ENCODE measurements at regions not wholly inside any gene's neighbourhood (a gene's known extent, or its start where the extent isn't known, plus 50 kb on each side); places are given as distances from the start of the nearest gene placed in this dataset.
"Not testable (repeated sequence)": the region's sequence is repeated elsewhere in the genome, so short reads cannot be mapped to it uniquely, and the experiment has no call there.

DNA sequence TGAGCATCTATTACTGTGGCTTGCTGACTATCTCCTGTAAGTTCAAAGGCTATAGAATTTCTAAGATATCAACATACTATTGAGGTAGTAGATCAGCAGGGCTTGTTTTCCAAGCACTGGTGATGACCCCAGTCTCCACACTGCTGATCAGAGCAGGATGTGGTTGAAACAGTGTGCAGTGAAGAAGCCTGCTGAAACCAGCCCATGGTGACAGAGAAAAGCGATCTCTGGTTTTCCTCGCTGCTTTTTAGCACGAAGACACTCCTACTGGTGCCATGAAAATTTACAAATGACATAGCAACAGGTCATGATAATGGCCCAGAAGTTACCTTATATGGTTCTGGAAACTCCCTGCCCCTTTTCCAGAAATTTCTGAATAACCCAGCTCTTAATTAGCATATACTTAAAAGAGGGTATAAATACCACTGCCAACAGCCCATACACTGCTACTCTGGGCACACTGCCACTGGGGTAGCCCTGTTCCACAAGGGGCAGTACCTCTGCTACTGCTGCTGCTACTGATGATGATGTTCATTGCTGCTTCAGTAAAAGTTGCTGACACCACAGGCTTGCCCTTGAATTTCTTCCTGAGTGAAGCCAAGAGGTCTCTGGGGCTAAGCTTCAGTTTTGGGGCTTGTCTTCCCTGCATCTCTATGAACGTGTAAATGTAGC is 1689.5 kb upstream of the PCDH10 start:
- DNase-seq (ENCODE audit: low read depth) = no peak

DNA sequence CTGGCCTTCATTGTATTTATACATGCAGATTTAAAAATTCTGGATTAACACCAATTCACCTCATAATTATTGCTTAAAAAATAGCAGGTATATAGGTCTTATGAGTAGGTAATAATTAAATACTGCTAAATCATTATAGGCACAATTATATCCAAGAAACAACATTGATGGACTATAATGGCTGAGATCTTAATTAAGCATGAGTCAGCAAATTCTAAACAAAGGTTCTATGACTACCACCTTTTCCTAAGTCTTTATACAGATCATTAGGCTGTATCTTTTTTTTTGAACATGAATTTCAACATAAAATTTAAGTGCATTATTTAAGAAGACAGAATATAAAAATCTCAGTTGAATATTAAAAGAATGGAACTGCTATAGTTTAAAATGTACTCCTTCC is 1678.7 kb upstream of the PCDH10 start:
- DNase-seq (ENCODE audit: low read depth) = no peak

DNA sequence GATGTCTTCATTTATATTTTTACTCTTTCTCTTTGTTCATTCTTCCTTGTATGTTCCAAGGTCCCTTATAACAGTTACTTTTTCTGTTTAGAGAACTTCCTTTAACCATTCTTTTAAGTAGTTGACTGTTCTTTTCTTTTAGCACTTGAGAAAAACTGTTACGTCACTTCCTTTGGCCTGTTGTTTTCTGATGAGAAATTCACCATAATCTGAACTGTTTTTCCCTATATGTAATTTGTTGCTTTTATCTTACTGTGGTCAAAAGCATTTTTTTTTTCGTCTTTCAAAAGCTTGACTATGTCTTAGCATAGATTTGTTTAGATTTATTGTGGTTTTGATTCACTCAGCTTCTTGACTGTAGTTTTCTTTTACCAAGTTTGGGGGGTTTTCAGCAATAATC is 1660.3 kb upstream of the PCDH10 start:
- DNase-seq (ENCODE audit: low read depth) = no peak

DNA sequence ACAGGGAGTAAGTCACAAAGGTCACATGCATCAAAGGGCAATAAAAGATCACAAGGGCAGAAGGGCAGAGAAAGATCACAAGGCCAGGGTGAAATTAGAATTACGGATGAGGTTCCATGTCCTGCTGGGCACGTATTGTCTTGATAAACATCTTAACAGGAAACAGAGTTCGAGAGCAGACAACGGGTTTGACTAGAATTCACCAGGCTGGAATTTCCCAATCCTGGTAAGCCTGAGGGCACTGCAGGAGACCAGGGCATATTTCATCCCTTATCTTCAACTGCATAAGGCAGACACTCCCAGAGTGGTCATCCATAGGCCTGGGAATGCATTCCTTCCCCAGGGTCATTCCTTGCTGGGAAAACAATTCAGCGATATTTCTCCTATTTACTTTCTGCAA is 1652.9 kb upstream of the PCDH10 start:
- DNase-seq (ENCODE audit: low read depth) = not testable (repeated sequence)

DNA sequence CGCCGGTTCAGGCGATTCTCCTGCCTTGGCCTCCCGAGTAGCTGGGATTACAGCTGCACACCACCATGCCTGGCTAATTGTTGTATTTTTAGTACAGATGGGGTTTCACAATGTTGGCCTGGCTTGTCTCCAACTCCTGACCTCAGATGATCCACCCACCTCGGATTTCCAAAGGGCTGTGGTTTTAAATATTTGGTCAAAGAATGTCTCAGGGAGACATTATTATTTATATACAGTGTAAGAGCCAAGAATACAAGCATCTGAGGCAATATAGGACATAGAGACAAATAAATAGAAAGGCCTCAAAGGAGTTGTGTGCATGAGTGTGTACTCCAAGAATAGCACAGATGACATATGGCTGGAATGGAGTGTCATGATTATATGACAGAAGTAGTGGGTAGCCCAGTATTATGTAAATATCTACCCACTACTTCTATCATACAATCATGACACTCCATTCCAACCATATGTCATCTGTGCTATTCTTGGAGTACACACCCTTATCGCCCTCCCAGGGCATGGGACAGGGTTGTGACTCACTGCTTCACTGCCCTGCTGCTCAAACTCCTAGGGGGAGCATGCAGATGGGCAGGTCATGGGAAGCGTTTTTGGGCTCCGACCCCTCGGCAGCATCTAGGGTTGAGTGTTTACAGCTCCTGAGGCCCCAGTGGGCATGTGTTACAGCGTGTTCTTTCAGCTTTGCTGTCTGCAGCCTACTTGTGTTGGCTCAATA is 1649.8 kb upstream of the PCDH10 start:
- no peak for DNase-seq (ENCODE audit: low read depth)

DNA sequence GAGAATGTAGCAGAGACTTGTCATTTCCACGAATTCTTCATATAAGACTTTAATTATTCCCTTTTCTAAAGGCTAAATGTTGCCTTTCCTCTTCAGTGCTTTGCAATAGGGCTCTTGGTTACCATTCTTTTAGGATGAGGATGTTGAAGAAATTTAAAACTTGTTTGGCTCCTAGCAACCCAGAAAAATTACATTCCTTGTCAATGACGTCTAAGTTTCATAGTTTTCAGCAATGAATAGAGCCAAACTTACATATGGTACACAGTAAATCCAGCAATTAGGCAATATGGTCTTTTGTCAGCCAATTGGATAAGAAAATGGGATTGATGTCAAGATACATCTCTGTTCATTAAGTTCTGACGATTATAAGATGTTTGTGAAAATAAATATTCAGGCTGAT is 1639.6 kb upstream of the PCDH10 start:
- no peak for DNase-seq (ENCODE audit: low read depth)

DNA sequence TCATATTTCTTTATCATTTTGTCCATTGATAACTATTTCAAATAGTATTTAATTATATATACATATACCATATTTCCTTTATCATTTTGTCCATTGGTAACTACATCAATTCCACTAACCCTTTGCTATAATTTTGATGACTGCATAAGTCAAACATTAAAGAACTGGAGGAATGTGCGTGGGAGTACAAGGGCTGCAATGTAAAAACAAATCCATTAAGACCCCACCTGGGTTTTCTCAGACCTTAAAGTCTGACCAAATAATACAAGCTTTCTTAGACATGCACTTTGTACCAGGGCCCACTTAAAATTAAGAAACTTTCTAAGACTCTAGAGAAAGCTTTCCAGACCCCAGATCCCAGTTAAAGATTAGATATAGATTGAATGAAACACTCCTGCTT is 1622.4 kb upstream of the PCDH10 start:
- no peak for DNase-seq (ENCODE audit: low read depth)

DNA sequence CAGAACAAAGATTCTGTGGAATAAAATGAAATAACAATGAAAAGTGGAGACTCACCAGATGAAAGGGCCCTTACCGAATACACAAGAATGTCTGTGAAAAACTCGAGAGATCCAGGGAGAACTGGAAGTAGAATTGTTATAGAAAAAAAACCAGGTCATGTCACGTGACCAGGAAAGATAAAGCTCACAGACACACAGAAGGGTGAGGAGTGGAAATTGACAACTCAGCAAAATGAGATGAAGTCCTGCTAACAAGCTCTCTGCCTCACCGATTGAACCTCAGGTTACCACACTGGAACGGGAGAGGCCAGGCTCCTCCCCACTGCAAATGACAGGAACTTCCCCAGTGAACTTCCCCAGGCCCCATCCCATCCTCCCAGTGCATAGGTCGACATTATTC is 1618.0 kb upstream of the PCDH10 start:
- no peak for DNase-seq (ENCODE audit: low read depth)

DNA sequence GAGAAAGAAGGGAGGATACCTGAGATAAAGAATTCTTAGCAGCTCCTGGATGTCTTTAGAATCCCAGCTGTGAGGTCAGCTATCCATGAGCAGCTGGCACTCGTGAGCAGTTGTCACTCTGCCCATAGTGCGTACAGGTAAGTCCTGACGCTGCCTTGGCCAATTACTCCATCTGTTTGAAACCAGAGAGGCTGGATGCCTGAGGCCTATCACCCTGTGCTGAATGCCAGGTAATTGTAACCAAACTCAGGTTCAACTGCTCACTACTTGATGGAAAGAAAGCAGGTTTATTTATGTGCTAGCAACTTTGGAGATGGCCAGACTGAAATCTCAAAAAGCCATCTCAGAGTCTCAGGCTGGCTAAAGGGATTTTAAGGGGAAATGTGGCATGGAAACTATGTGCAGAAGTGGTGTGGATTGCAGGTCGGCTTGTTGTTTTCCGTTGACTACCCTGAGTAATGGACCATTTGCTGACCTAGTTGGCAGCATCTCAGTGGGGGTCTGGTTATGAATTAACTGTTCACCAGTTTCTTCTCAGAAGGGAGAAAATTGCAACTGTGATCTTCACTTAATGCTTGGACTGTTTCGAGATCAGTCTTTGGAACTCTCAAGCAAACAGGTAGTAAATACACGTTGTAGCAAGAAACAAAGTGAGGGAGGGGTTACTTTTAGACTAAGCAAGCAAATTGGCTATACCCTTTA is 1614.0 kb upstream of the PCDH10 start:
- no peak for DNase-seq (ENCODE audit: low read depth)

DNA sequence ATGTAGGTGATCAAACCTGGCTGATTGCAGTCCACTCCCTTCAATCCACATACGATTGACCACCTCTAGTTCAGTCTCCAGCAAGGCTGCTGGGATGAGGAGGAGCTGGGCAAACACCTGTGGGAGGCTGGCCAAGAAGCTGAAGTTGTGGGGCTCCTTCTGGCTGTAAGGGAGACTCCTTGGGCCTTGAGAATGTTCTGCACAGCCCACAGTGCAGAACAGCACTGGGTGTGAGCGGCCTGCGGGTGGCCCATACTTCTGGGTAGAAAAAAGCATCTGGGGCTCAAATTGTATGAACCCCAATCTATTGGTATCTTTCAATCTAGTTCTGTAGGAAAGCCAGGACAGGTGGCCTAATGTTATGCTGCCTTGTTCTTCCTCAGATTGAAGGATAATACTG is 1608.8 kb upstream of the PCDH10 start:
- DNase-seq (ENCODE audit: low read depth) = no peak

DNA sequence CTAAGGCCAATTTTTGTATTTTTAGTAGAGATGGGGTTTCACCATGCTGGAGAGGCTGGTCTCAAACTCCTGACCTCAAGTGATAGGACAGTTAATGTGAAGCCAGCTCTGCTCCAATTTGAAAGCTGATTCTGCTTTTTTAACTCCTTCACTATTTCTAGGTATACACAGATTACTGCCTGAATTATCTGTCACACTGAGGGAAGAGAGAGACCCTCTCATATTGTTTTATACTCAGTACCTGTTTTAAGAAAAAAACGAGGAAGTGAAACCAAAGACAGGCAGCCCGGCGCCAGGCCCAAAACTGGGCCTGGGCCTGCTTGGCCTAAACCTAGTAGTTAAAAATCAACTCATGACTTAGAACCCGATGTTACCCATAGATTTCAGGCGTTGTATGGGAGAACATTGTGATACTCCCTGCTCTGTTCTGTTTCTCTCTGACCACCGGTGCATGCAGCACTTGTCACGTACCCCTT is 1601.5 kb upstream of the PCDH10 start:
- DNase-seq (ENCODE audit: low read depth) = no peak

DNA sequence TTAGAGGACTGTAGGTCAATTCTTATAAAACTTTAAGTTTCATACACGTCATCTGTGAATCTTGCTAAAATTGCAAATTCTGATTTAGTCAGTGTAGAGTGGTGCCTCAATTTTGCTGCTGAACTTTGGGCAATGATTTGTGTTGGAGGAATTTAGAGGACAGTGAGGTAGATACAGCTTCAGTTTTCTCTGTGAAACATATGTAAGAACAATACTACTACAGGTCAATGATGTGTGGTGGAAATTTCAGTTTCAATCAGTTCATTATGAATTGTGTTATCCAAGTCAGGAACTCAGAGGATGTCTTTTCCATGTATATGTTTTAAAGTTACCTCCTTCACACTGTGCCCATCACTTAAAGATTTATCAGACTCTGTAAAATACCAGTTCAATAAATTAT is 1597.8 kb upstream of the PCDH10 start:
- DNase-seq (ENCODE audit: low read depth) = no peak

DNA sequence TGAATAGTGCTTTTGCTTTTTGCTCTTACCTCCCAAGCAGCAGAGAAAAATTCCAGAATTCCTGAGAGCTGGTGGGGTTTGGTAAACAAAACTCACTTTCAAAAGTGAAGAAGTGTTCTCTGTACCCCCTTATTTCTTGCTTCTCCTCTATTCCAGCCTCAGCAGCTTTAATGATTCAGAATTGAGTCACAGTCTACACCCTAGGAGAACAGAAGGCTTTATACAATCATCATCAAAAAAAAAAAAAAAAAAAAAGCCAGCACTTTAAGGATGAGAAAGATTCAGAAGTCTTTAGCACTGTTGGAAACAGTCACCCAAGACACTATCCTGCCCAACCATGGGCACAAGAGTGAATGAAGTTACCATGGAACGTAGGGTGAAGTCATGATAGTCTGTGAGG is 1583.1 kb upstream of the PCDH10 start:
- no peak for DNase-seq (ENCODE audit: low read depth)

DNA sequence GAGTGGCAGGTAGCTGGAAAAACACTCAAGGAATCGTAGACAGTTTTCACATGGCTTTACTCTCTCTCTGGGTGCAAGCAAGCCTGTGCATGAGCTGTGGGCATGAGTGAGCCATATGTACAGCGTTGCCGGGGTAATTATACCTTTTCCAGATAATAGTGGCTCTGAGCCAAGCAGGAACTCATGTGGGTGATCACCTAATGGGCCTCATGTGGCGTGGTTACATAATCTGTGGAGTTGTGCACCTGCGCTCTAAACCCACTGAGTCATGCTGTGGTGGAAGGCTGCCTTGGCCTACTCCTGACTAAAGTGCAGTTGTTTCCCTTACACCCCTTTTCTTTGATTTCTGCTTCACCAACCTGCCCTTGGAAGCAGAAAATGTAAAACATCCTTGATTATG is 1564.5 kb upstream of the PCDH10 start:
- no peak for DNase-seq (ENCODE audit: low read depth)

DNA sequence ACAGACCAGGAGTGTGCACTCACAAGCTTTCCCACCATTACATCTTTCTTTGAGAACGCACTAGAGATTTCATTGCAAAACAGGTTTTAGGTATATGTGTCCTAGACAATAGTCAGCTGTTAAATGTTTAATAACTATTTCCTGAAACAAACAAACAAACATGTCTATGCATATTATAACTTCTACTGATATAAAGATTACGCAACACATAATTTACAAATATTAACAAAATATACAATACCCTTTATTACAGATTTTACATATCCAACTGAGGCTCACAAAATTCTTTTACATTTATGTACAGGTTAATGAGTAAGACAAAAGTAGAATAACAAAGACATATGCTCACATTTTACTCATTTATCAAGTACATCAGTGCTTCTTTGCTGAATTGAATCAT is 1554.0 kb upstream of the PCDH10 start:
- DNase-seq (ENCODE audit: low read depth) = no peak

DNA sequence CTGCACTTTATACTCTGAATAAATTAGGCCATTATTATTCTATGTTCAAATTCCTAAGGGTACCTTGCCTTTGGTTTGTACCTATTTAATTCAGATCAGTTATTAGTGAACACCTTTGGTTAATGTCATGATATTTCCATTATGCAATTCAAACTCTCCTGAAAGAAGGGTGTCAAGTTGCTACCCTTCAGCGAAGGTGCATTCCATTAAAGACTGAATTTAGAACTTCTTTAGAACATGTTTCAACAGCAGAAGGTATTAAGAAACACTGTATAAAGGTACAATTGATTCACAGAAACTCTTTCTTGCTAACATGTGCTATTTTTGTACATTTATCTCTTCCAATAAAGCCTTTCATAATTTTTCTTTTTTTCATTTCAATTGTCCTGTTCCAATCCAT is 1545.4 kb upstream of the PCDH10 start:
- no peak for DNase-seq (ENCODE audit: low read depth)

DNA sequence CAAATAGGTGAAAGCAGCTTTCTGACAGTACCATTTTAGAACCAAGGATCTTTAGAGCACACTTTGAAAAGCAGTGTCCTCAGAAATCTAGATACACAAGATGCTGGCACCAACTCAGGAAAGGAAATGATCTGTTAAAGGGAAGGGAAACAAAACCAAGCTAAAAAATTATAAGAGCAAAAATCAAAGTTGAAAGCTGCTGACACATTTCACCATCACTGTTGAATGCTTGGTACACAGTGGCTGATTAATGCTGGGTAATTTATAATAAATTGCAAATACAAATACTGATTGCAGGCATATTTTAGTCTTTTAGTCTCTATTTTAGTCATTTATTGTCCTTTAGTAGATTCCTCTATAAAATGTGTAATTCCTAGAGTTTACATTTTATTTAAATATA is 1540.1 kb upstream of the PCDH10 start:
- DNase-seq (ENCODE audit: low read depth) = no peak

DNA sequence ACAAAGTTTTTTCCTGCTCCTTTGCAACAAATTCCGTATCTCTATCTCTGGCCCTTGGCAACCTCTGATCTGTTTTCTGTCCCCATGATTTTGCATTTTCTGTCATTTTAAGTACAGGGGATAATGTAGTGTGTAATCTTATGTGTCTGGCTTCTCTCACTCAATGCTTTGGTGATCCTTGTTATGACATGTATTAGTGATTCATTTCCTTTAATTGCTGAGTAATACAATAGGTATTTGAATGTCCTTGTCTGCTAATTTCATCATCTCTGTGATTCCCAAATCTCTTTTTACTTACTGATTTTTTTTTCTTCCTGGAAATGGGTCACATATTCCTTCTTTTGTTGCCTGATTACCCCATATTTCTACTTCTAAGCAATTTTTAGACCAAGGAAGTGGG is 1538.6 kb upstream of the PCDH10 start:
- DNase-seq (ENCODE audit: low read depth) = not testable (repeated sequence)

DNA sequence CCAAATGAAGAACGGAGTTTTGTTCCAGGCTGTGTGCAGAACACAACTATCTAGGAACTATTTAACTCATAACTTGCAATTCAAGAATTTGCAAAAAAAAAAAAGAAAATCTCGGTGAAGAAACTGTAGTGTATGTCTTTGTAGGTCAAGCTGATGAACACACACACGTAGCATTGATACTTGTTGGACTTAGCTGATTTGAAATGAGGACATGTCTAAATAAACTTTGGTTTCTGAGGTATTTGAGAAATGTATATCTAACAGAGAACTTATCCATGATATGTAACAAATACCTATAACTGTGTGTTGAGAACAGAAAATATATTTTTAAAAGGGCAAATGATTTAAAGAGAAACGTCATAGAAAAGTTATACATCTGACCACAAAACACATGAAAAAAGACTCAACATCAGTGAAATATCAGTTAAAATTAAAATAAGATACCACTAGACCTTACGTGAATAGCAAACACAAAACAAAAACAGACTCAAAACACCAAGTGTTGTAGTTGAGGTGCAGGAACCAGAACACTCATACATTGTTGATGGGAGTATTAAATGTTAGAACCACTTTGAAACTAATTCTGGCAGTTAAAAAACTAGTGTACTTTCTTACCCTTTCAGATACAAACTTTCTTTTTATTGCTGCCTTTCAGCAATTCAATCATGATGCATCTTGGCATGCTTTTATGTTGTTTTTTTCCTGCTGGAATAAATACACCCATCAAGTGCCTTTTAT is 1535.8 kb upstream of the PCDH10 start:
- no peak for DNase-seq (ENCODE audit: low read depth)

DNA sequence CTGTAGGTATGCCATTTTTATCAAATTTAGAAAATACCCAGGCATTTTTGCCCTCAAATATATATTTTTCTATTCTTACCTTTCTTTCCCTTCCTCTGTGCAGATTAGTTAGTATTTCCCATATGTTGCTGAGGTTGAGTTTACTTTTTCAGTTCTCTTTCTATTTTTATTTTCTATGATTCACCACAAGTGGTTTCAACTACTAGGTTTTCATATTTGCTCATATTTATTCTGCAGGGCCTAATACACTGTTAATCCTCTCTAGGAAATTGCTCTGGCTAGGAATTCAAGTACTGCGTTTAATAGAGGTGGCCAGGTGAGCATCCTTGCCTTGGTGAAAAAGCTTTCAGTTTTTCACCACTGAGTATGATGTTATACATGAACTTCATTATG is 1535.3 kb upstream of the PCDH10 start:
- DNase-seq (ENCODE audit: low read depth) = no peak

DNA sequence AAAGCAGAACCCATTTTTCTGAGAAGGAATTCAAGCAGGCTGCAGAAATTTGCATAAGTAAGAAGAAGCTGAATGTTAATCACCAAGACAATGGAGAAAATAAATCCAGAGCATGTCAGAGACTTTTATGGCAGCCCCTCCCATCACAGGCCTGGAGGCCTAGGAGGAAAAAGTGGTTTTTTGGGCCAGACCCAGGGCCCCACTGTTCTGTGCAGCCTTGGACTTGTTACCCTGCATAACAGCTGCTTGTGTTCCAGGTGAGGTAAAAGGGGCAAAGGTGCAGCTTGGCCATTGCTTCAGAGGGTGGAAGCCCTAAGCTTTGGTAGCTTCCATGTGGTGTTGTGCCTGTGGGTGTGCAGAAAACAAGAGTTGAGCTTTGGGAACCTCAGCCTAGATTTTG is 1516.2 kb upstream of the PCDH10 start:
- DNase-seq (ENCODE audit: low read depth) = no peak

DNA sequence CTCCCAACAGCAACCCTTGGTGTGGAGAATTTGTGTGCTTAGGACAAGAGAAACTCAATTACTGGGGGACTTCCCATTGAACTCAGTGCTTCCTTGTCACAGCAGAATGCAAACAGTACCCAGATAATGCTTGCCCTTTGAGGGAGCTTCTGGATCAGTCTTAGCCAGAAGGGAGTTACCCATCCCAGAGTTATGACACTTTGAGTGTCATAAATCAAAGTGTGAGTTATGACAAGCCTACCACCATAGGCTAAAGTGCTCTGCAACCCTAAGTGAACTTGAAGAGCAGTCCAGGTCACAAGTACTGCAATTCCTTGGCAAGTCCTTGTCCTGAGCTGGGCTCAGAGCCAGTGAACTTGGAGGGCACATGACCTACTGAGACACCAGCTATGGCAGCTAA is 1513.9 kb upstream of the PCDH10 start:
- DNase-seq (ENCODE audit: low read depth) = no peak

DNA sequence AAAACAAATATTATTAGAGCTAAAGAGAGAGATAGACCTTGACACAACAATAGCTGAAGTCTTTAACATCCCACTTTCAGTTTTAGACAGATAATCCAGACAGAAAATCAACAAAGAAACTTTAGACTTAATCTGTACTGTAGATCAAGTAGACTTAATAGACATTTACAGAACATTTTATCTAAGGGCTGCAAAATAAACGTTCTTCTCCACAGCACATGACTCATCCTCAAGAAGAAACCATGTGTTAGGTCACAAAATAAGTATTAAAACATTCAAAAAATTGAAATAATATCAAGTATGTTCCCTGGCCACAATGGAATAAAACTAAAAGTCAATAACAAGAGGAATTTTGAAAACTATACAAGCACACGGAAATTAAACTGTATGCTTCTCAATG is 1510.3 kb upstream of the PCDH10 start:
- DNase-seq (ENCODE audit: low read depth) = no peak

All from stimulated activated CD8-positive, alpha-beta memory T cell treated with anti-CD3 and anti-CD28 coated beads, Interleukin-15, amount 100 ng/mL, for 1 hour (primary cell).